Tibial artery (tissue), 4 donors: ENCODE measurements at regions not wholly inside any gene's neighbourhood (a gene's known extent, or its start where the extent isn't known, plus 50 kb on each side); places are given as distances from the start of the nearest gene placed in this dataset.

Experiments used
- DNase-seq, 2 donors: peaks; one replicate each; pipeline ENCODE4 v3.0.0-alpha.2; 2019
- H3K27ac ChIP-seq, 2 donors: fragments of 200-600 bp; sonication (generic) in 1 of 2; 1 replicate in 1 of 2; 2 replicates in 1 of 2; pipeline ENCODE4 v1.5.1; 2018 to 2019; ENCODE audit warnings: mild to moderate bottlenecking in 1 of 2
- H3K27me3 ChIP-seq, 2 donors: fragments of 200-600 bp; sonication (generic) in 1 of 2; one replicate each; pipeline versions ENCODE4 v1.5.1 to v1.6.0; 2016 to 2019
- H3K36me3 ChIP-seq, 3 donors: fragments of 200-600 bp; sonication (generic) in 2 of 3; one replicate each; pipeline ENCODE4 v1.5.1; 2016 to 2019; ENCODE audit warnings: mild to moderate bottlenecking in 2 of 3
- H3K4me1 ChIP-seq, 4 donors: fragments of 200-600 bp; sonication (generic) in 2 of 4; 1 replicate in 3 of 4; 2 replicates in 1 of 4; pipeline ENCODE4 v1.5.1; 2016 to 2019
- H3K4me3 ChIP-seq, 2 donors: fragments of 200-600 bp; sonication (generic) in 1 of 2; 1 replicate in 1 of 2; 2 replicates in 1 of 2; pipeline ENCODE4 v1.5.1; 2018 to 2019; ENCODE audit warnings: mild to moderate bottlenecking in 2 of 2
- H3K9me3 ChIP-seq, 3 donors: fragments of 200-600 bp; sonication (generic) in 1 of 3; one replicate each; pipeline ENCODE4 v1.5.1; 2016 to 2019
- CTCF ChIP-seq, 2 experiments: fragments of 200-600 bp in 1 of 2; fragments of 450-650 bp in 1 of 2; IDR thresholded peaks; one replicate each; pipeline ENCODE4 v1.5.1; 2017 to 2019; ENCODE audit warnings: antibody characterized with exemption in 2 of 2, mild to moderate bottlenecking in 1 of 2, moderate library complexity in 1 of 2
- intact Hi-C: fragments of 100-400 bp; cut with DNase I; formaldehyde crosslinking; loops from one replicate; pipeline ENCODE4 v1.15.0; 2023; ENCODE audit warnings: low total_unique reads

GRCh38 chr6:3607171-3607570 is 144.3 kb downstream of the PXDC1 start:
- intact Hi-C loops, result no loop called here
- TF ChIP-seq CTCF (IDR thresholded peaks at IDR 0.05), result no peak
- no peak for DNase-seq

GRCh38 chr6:3603340-3604130 is 146.7 kb upstream of the SLC22A23 start:
- TF ChIP-seq CTCF (IDR thresholded peaks at IDR 0.05), result no peak
- no peaks in the 10 kb centered on the region for H3K36me3 ChIP-seq
- no peaks in the 10 kb centered on the region for H3K27me3 ChIP-seq
- peaks cover 0 to 8% (median 0%) of the 10 kb centered on the region in 3 donors for H3K9me3 ChIP-seq
- intact Hi-C loops, result no loop called here
- no peak overlapping the region for H3K4me3 ChIP-seq
- no peak overlapping the region for H3K27ac ChIP-seq
- H3K4me1 ChIP-seq, result no peaks in the 10 kb centered on the region
- no peak for DNase-seq

More at GRCh38 chr6:3607171-3607570, 144.3 kb downstream of the PXDC1 start:
- Histone ChIP-seq H3K36me3 (no peaks in the 10 kb centered on the region), H3K9me3 (no peaks in the 10 kb centered on the region), H3K27ac (no peak overlapping the region), H3K4me3 (no peak overlapping the region), H3K27me3 (no peaks in the 10 kb centered on the region), H3K4me1 (no peaks in the 10 kb centered on the region)

- no peak for DNase-seq
- Histone ChIP-seq H3K36me3 (no peaks in the 10 kb centered on the region), H3K4me1 (peaks cover 0 to 6% (median 2%) of the 10 kb centered on the region in 4 donors), H3K9me3 (peaks cover 0 to 8% (median 0%) of the 10 kb centered on the region in 3 donors), H3K4me3 (no peak overlapping the region), H3K27ac (no peak overlapping the region), H3K27me3 (no peaks in the 10 kb centered on the region)
- intact Hi-C loops, result no loop called here
- TF ChIP-seq CTCF (IDR thresholded peaks at IDR 0.05), result no peak
Observed at GRCh38 chr6:3601570-3601969, 144.7 kb upstream of the SLC22A23 start.

- intact Hi-C loops, result no loop called here
- Histone ChIP-seq H3K4me3 (no peak overlapping the region), H3K27me3 (no peaks in the 10 kb centered on the region), H3K9me3 (peaks cover 0 to 8% (median 0%) of the 10 kb centered on the region in 3 donors), H3K4me1 (peaks cover 0 to 7% (median 2%) of the 10 kb centered on the region in 4 donors), H3K27ac (no peak overlapping the region), H3K36me3 (no peaks in the 10 kb centered on the region)
- no peak for TF ChIP-seq CTCF (IDR thresholded peaks at IDR 0.05)
- no peak for DNase-seq
Observed at GRCh38 chr6:3597500-3598064, 140.7 kb upstream of the SLC22A23 start.

GRCh38 chr6:3596766-3597165 is 139.9 kb upstream of the SLC22A23 start:
- DNase-seq, result no peak
- peak; percentile 11 to 28 for TF ChIP-seq CTCF (IDR thresholded peaks at IDR 0.05)
- H3K4me3 ChIP-seq, result no peak overlapping the region
- peaks cover 0 to 7% (median 2%) of the 10 kb centered on the region in 4 donors for H3K4me1 ChIP-seq
- no peak overlapping the region for H3K27ac ChIP-seq
- H3K36me3 ChIP-seq, result no peaks in the 10 kb centered on the region
- peaks cover 0 to 8% (median 0%) of the 10 kb centered on the region in 3 donors for H3K9me3 ChIP-seq
- intact Hi-C loops, result no loop called here
- no peaks in the 10 kb centered on the region for H3K27me3 ChIP-seq
